AG09309 (cell line): ENCODE measurements at regions not wholly inside any gene's neighbourhood (a gene's known extent, or its start where the extent isn't known, plus 50 kb on each side); places are given as distances from the start of the nearest gene placed in this dataset.

Source experiments
- DNase-seq: peaks from one replicate; pipeline ENCODE4 v3.0.0-alpha.2; 2010; ENCODE audit warnings: low read depth
- H3K4me3 ChIP-seq: 2 replicates; pipeline ENCODE4 v1.5.1; 2011; ENCODE audit warnings: mild to moderate bottlenecking, low read depth, low read length, moderate library complexity; ENCODE audit not compliant: control insufficient read depth
- CTCF ChIP-seq: IDR thresholded peaks from 2 replicates; pipeline ENCODE4 v1.5.1; 2011; ENCODE audit warnings: mild to moderate bottlenecking, low read depth, low read length, inconsistent platforms; ENCODE audit not compliant: insufficient read depth, control insufficient read depth; ENCODE audit errors: missing control alignments

DNA sequence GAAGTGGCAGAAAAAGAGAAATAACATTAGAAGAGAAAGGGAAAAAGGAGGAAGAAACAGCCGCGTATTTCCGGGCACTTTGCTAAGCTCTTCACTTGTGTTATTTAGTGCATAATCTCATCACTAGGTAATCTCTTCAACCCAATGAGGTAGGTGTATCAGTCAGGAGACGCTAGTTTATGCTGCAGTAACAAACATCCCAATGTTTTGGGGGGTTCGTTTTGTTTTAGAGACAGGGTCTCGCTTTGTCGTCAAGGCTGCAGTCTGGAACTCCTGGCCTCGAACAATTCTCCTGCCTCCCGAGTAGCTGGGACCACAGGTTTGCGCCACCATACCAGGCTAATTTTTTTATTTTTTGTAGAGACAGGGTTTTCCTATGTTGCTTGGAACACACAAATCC is 61.7 kb downstream of the ZFP36L2 start:
- H3K4me3 ChIP-seq: no peak overlapping the region
- TF ChIP-seq CTCF: no peak
- no peak for DNase-seq

DNA sequence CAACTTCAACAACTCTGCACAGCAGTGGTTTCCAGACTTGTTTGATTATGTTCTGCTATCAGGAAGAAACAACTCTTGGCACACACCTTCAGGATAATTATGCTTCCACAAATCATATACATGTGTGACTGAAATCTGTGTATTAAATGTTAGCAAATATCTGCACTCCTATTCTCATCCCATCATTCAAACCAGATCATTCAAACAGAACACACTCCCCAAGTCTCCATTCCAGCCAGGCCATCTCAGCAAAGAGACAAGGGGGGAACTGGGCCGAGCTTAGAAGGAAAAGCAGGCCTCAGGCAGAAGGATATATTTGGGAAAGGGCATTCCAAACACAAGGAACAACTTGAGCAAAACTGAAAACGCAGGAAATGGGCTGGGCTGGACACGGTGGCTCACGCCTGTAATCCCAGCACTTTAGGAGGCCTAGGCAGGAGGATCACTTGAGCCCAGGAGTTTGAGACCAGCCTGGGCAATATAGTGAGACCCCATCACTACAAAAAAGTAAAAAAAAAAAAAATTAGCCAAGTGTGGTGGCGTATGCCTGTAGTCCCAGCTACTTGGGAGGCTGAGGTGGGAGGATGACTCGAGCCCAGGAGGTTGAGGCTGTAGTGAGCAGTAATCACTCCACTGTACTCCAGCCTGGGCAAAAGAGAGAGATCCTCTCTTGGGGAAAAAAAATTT is 62.7 kb downstream of the ZFP36L2 start:
- no peak for DNase-seq
- TF ChIP-seq CTCF: no peak

GRCh38 chr2:43162511-43162776 is 64.0 kb downstream of the ZFP36L2 start:
- no peak for DNase-seq
- no peak for TF ChIP-seq CTCF
- H3K4me3 ChIP-seq: no peak overlapping the region

More for the DNA sequence above, 62.7 kb downstream of the ZFP36L2 start:
- no peak overlapping the region for H3K4me3 ChIP-seq

- H3K4me3 ChIP-seq: no peak overlapping the region
- TF ChIP-seq CTCF: no peak
- DNase-seq: no peak
Measured at GRCh38 chr2:43161650-43162510, 64.5 kb downstream of the ZFP36L2 start.

DNA sequence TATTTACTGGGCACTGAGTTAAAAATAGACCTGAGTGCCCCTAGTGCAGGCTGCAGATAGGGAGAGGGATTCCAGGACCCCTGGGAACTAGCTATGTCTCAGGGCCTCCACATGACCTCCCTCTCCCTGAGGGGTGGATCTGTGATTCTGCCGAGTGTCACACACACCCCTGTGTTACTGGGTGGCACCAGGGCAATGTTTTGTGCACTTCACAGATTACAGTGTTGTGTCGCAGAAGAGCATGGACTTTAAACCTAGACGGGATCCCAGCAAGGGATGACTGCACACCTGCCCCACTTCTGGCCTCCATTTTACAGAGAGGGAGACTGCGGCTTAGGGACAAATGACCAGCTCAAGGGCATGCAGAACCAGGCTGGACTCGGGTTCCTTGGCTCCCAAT is 65.6 kb downstream of the ZFP36L2 start:
- no peak for TF ChIP-seq CTCF
- no peak overlapping the region for H3K4me3 ChIP-seq
- DNase-seq: no peak

GRCh38 chr2:43159797-43160196 is 66.6 kb downstream of the ZFP36L2 start:
- no peak for TF ChIP-seq CTCF
- no peak overlapping the region for H3K4me3 ChIP-seq
- no peak for DNase-seq
